Right hindlimb (tissue), 1 donor: ENCODE measurements at regions not wholly inside any gene's neighbourhood (a gene's known extent, or its start where the extent isn't known, plus 50 kb on each side); places are given as distances from the start of the nearest gene placed in this dataset.

ENCODE experiments used
- DNase-seq: peaks from one replicate; pipeline ENCODE4 v3.0.0-alpha.2; 2018

DNA sequence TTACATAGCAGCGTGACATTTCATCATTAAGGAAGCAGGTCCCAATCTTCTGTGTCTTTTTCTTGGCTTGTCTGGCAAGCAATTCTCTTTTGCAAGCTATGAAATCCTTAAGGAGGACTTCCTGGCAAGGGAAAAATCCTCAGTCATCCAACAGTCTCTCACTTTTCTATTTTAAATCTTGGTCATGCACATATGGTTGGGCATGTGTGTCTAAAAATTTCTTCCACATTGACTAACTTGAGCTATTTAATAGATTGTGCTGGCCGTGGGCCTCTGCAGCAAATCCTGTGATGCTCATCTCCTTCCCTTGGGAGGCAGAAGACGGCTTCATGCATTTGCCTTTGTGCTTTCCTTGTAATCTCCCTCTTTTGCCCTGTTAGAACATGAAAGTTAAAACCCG is 634.3 kb upstream of the FANCL start:
- peak; percentile 28 for DNase-seq

DNA sequence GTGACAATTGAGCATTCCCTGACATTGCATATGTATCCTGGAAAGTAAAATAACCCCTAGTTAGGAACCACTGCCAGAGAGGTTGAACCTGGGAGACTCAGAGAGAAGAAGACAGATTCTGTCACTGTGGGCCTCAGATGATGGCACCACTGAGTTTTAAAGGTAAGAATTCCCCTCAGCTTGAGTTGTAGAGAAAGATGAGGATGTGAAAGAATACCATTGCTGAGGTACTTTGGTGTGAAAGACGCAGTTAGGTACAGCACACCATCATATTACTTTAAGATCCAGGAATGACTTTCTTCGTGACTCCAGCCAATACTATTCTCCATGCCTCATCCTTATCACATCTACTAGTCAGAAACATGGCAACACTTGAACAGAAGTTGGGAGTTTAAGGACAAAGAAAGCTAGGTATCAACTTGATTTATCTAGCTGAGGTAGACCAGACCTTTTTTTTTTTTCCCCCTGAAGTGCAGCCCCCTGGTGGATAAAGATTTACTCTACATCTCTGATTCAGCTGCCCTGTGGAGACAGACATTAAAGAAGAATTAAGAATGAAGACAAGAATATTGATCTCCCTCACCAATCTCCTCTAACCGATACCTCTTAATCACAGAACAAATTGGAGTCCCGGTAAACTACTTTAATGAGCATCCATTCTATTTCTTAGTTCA is 630.5 kb upstream of the FANCL start:
- DNase-seq: no peak

DNA sequence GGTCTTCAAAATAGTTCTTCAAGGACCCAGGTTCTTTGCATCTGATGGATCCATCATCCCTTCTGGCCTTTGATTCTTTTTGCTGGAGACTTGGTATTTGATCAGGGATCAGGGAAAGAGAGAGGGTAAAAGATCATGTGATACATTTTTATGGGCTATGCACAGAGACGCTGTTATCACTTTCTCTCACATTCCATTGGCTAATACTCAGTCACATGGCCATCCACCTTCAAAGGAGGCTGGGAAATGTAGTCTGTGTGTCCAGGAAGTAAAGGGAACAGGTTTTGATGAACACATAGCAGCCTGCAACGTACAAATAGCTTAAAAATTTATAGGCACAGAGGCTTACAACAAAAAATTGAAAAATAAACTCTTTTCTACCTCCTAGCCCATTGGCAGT is 629.6 kb upstream of the FANCL start:
- no peak for DNase-seq

DNA sequence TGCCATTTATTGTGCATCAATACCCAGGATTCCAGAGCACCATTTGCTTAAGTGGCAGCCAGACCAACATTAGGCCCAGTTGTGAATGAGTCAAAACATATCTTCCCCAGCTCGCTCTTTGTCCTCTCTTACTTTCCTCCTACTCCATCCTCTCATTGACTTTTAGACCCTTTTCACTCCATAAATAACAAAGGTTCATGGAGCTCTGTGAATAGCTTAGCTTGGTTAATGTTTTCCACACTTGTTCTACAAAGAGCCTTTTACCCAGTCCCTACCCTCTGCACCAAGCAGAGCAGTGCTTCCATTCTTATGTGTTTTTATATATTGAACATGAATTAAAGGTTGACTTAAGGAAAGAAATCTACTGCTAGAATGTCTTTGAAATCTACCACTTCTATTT is 625.8 kb upstream of the FANCL start:
- DNase-seq: no peak

DNA sequence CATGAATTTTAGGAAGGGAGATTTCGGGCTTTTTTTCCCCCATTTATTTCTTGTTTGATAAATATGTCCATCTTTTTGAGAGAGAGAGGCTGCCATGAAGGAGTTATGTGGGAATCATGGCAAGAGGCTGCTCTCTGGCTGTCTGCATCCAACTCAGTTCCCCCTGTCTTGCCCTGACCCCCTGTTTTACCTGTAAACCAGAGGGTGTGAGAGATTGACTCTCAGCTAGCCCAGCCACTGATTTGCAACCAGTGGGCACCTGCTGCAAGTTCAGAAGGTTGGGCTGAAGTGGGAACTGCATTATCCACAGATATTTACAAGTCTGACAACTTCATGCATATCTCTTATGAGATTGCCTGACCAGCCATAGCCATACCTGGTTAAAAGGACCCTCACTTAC is 625.4 kb upstream of the FANCL start:
- DNase-seq: no peak

DNA sequence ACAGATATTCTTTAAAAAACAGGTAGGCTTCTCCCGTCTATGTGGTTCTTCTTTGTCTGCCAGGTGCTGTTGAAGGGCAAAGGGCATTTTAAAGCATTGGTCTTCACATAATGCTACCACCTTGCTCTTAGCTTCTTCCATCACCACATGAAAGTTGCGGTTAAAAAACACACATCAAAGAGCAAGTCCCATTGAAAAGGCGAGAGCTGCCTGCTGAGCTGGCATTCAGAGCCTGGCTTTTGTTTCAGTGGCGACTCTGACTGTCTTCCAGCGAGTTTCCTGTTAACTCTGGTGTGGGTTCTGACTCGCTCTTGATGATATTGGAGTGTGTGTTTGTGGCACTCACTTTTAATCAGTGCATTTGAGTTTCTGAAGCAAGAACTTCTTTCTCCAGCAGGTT is 624.9 kb upstream of the FANCL start:
- DNase-seq: no peak

DNA sequence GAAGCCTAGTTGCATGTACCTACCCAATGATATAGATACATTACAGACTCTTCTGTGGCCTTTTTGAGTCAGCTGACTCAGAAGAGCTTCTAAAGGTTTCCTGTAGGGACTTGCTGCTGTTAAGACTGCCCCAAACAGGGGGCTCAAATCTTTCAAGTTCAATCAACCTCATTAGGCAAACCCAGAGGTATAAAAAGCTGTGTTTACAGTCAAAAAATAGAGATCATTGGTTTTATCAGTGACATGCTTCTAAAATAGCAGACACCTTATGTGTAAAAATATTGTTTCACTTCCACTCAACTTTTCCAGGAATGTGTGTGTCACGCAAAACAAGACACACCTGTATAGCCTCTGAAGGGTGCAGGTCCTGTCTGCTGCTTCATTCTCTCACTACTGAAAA is 624.3 kb upstream of the FANCL start:
- no peak for DNase-seq

DNA sequence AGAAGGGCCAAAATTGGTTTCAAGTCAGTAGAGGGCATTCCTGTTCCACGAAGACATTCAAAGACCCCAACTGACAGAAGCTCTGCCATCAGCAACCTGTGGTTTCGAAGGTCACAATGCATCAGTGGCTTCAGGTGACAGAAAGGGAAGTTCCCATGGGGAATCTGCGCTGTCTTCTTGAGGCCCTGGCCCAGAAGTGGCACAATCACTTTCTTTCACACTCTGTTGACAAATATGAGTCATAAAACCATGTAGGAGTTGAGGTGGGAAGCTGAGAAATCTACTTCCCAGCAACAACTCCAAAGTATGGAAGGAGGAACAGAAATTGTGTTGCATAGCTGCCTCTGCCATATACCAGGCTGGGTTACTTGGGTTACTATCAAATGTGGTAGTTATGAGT is 621.1 kb upstream of the FANCL start:
- no peak for DNase-seq

DNA sequence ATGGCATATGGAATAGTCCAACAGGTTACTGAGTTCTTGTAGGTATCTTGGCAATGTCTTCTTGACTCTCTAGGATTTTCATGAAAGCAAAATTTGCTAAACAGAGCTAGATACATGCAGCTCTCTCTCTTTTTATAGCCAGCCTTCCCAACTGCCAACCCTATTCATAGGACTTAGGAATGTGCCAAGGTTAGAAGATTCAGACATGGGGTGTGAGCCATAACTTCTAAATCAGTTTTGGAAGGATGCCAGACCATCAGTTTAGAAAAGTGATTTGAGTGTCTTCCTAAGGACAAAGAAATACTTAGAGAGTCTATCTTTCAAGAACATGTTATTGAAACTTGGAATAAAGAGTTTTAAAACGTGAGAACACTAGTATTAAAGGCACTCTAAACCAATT is 619.5 kb upstream of the FANCL start:
- no peak for DNase-seq

DNA sequence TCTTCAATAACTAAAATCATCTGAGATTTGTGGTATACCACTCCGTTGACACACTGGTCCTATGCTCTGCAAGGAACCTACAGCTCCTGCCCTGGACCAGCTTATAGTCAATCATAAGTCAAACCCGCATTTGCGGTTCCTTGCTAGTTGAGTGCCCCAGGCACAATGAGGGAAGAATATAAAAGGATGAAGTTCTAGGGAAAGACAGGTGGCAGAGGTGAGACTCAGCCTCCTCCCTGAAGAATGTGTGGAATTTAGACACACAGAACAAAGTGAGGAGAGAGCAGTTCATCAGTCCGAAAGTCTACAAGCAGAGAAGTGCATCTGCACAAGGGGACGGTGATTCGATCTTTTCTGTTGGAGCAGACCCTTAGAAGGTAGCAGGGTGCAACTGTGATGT is 615.0 kb upstream of the FANCL start:
- no peak for DNase-seq

DNA sequence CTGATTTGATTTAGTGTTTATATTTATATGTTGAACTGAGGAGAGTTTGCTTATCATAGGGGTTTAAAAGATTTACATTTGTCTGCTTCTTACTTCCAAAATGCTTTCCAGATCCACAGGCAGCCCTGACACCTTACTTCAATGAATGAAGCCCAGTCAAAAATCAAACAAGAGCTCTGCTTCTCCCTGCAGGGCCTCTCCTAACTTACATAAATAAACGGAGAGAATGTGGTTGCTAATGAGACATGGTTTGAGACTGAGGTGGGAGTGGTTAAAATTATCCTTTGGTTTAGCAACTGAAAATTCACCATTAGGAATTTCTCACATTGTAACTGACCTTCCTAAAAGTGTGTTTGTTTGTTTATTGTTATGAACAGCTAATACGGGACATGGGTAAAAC is 612.3 kb upstream of the FANCL start:
- no peak for DNase-seq

DNA sequence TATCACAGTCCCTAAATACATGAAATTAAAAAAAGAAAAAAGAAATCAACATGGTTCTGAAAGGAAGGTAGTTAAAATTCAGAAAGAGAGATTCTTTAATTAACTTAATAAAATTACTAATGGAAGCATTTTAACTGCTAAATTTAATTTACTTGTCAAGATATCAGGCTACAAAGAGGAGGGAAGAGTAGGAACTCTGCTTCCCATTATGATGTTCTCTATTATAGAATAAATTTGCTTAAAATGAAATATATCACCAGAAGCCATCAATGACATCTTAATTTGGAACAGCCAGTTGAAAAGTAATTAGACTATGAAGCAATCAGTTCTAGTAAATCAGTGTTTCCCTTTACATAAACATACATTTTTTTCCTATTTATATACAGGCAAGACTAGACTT is 611.8 kb upstream of the FANCL start:
- no peak for DNase-seq

DNA sequence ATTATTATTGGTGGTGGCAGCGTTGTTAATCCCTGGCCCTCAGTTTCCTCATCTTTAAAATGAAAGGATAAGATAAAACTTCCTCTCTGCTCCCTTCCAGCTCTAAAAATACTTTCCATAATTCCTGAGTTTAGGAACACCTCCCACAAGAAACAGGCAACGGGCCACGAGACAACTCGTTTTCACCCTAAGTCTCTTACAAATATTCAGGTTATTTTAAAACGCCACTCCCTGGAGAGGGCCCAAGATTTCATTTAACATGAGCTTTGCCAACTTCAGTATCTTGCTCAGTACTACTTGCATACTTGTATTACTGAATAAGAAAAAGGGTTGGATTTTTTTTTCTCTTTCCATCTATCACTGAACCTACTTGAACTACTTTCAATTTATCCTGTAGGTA is 611.1 kb upstream of the FANCL start:
- no peak for DNase-seq

DNA sequence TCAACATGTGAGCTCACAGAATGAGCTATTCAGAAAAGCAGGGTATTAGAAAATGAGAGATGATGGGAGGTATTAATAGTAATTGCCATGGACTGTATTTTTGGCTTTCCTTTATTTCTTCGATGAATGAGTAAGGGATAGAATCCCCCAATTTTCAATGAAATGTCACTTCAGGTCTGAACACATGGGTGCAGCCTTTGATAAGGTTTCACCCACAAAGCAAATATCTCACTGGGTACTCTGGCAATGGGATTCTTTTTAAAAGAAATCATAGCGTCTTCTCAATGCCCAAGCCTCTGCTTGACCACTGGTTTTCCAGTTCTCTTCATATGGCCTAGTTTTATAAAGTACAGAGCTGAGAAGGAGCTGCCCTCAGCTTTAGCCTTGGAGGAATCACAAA is 610.5 kb upstream of the FANCL start:
- DNase-seq: no peak

DNA sequence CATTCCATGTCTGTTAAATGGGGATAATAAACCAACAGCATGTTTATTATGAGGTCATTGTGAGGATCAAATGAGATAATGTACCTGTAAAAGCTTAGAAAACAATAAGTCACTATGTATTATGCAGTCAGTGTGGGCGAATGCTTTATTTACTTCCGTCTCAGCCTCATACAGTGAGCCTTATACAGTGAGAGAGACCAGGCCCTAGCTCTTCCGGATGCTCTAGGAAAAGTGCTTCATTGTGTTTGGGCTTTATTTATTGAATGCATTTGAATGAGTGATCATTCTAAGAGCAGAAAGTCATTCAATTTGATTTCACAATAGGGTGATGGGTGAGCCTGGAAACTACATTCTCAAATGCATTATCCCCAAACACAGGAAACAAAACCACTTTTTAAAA is 603.9 kb upstream of the FANCL start:
- no peak for DNase-seq

DNA sequence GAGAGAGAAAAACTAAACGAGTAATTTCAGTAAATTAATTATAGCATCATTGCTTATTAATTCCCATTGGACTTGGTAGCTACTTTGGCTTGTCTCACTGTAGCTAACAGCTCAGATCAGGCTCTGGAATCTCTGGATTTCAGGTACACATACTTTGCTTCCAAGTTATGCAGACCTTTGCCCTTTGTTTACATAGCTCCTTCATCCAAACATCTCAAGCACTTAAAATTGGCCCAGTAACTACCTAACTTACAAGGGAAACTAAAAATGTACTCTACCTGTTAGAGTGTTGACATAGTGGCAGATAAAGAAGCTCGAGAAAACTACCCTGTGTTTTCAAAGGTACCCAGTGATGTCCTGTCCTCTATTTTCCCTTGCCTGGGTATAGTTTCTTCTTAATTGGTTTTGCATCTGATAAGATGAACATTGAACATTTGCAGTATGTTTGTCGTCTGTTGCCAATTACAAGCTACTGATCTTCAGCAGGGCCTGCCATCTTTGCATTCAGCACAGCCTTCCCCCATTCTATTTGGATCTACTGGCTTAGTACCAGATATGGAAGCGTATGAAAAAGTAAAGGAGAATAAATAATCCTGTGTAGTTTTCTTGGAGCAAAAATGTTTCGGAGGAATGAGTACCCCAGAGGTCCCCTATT is 601.5 kb upstream of the FANCL start:
- DNase-seq: no peak

DNA sequence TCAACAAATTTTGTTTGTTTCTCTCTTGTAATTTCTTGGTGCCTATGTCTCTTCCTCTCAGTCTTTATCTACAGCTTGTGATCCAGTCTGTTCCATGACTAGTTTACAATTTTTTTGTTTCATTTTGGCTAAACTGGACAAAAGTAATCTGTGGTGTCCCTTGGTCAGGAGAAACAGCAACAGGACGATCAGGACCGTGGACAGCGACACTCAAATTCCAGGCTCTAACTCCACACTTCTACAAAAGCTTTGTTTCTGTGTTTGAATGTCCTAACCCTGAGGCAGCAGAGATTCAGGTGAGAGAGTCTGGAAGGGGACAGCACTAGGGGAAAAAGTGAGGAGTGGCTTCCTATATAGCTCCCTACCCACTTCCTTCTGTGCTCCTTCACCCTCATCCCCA is 593.3 kb upstream of the FANCL start:
- DNase-seq: peak; percentile 48

DNA sequence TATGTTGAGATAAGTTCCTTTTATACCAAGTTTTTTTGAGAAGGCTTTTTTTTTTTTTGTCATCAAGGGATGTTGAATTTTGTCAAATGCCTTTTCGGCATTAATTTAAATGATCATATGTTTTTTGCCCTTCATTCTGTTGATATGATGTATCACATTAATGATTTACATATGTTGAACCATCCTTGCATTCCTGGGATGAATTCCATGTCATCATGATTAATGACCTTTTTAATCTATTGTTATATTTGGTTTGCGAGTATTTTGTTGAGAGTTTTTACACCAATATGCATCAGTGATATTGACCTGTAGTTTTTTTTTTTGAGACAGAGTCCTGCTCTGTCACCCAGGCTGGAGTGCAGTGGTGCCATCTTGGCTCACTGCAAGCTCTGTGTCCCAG is 585.7 kb upstream of the FANCL start:
- DNase-seq: no peak

DNA sequence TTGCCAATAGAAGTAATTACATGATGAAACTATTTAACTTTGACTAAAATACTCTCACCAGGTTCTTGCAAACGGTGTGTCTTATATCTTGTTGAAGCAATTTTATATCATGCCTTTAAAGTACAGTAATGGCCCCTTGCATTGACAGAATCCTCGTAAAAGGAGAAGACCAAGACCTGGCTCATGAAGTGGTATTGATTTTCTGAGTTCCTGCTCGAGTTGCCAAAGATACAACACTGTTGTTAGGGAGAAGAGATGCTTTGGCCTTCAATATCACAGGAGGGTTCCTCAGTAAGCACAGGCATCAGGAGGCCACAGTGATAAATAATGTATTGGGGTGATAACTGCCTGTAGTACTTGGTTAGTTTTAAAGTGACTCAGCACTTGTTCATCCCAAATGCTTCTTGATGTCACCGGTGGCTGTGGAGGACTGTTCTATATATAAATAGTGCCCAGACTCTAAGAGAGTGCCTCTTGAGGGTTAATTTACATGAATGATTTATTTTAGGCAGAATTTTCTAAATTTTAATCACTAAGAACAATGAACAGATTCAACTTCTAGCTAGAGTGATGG is 571.7 kb upstream of the FANCL start:
- DNase-seq: no peak

DNA sequence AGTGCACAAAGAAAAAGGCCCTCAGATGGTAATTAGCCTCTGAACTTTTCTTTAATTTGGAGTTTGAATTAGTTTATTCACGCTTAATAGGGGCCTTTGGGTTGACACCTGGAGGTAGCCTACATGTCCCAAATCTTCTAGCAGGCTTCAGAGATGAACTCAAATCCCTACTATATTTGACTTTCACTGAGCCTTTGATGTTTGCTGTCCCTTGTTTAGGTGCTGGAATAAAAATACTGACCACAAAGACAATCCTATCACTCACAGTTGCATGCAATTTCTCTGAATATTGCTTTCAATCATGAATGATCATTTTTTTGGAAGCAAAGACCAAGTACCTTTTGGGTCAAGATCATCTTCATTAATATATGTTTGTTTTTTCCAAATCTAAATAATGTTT is 564.0 kb upstream of the FANCL start:
- no peak for DNase-seq

DNA sequence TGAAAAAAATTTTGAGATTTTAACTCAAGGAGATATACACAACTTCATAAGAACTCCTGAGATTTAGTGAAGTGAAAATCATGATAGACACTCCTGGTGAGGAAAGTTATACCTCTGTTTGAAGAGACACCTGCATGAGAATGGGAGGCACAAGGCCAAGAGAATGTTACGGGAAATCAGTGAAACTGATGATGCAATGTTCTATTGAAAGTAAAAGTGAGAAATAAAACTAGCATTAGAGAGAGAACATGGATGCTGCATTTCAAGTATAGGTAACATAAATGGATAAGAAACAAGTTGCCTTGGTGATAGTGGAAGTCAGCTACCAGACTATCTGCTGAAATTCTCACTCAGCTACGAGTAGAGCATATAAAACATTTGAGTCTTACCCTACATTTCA is 562.1 kb upstream of the FANCL start:
- DNase-seq: no peak

DNA sequence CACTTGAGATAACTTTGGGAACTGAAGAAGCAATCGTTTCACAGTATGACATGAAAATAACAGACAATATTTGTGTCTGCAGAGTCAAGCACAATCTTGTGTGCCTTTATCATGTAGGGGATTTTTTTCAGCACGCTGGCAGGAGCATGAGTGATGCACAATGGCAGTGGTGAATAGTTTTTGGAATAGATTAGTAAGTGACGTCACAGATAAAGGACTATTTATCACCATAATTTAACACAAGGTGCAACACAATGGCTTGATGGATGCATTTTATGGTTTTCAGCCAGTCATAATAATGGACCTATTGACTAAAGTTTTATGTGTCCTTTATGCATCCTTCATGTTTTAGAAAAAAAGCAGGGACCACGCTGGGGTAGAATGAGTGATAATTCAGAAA is 559.8 kb upstream of the FANCL start:
- DNase-seq: no peak

DNA sequence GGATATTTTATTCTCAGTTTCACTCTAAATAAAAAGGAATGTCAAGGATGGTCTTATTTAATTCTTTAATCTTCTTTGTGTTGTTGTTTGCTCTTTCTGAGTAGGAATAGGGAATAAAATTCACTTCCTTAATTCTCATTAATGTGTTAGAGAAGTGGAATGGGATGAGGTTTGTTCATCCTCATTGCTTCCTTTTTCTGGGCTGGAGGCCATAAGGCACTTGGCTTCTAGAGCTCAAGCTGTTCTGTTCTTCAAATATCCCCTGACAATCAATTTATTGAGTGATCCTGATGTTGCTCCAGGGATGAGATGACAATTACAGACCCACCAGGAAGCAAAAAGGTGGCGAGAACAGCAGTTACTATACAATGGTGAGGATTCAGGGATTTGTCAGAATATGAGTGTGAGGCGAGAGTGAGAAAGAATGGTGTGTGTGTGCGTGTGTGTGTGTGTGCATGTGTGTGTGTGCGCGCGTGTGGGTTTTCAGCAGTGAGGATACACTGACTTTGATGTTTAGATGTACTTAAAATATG is 557.6 kb upstream of the FANCL start:
- peak; percentile 16 for DNase-seq

DNA sequence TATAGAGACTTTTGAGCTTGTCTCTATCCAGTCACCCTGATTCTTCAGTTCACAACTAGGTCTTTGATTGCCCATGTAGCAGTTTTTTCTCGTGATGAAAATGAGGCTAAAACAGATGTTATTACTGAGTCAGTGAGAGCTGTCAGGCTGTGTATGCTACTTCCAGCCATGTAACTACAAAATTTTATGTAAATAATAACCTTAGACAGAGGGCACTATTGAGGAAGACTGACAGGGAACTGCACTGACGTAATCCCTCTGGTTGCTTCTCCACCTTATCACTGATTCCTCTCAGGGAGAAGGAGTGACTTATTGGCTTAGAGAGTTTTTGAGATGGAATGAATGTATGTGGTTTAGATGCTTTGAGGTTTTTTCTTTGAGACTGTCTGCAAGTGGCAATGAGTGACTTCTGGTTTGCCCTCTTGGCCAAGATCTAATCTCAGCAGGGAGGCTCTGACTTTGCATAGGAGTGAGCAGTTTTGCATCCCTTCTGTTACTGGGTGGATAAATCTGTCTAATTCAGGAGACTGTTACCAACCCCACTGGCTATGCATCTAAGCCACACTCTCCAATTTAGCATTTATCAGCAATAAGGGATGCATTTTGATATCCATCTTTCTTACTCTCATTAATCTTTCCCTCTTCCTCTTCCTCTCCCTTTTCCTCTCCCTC is 555.2 kb upstream of the FANCL start:
- no peak for DNase-seq
